PC-9 (cell line): ENCODE measurements at regions not wholly inside any gene's neighbourhood (a gene's known extent, or its start where the extent isn't known, plus 50 kb on each side); places are given as distances from the start of the nearest gene placed in this dataset.

Source experiments
- BruUV-seq: library from RNA; stranded (reverse); fragments of 400-500 nt; replicated peaks from 2 replicates; lab custom pipeline; 2021; lab: Mats Ljungman, UMichigan
- CTCF ChIA-PET: fragments of 300-600 bp; sonication (Branson Sonifier 250); formaldehyde crosslinking; loops from one replicate; lab custom pipeline; 2022; ENCODE audit warnings: antibody characterized with exemption; lab: Charles Lee
- POLR2A ChIA-PET: fragments of 300-600 bp; sonication (Branson Sonifier 250); formaldehyde crosslinking; loops from one replicate; lab custom pipeline; 2022; ENCODE audit warnings: antibody characterized with exemption; ENCODE audit not compliant: unreplicated experiment; lab: Charles Lee
- DNase-seq, 2 experiments: peaks; one replicate each; pipeline versions ENCODE4 v3.0.0 to v3.0.0-alpha.2; 2015 to 2022; ENCODE audit warnings: mixed read lengths in 1 of 2
- H2AFZ ChIP-seq: fragments of 200-600 bp; sonication (generic); 2 replicates; pipeline ENCODE4 v1.8.1; 2017; ENCODE audit warnings: antibody characterized with exemption
- H3F3A ChIP-seq: fragments of 200-600 bp; sonication (generic); 2 replicates; pipeline ENCODE4 v1.8.1; 2017; ENCODE audit warnings: antibody characterized with exemption, mild to moderate bottlenecking, low read depth; ENCODE audit not compliant: insufficient read depth
- H3K27ac ChIP-seq: fragments of 200-600 bp; sonication (generic); 2 replicates; pipeline ENCODE4 v1.6.1; 2016; ENCODE audit warnings: mixed run types
- H3K27me3 ChIP-seq: fragments of 200-600 bp; sonication (generic); 2 replicates; pipeline ENCODE4 v1.6.1; 2016; ENCODE audit warnings: low read depth, mixed run types; ENCODE audit not compliant: insufficient read depth
- H3K36me3 ChIP-seq: fragments of 200-600 bp; sonication (generic); 2 replicates; pipeline ENCODE4 v1.6.1; 2016; ENCODE audit warnings: low read depth, mixed run types
- H3K4me1 ChIP-seq: fragments of 200-600 bp; sonication (generic); replicated peaks from 2 replicates; pipeline ENCODE4 v1.6.1; 2016; ENCODE audit warnings: mixed run types; ENCODE audit not compliant: insufficient read depth
- H3K4me2 ChIP-seq: fragments of 200-600 bp; sonication (generic); 2 replicates; pipeline ENCODE4 v1.6.1; 2017; ENCODE audit warnings: mixed run types
- H3K4me3 ChIP-seq: fragments of 200-600 bp; sonication (generic); 2 replicates; pipeline ENCODE4 v1.6.1; 2016; ENCODE audit warnings: mixed run types
- H3K79me2 ChIP-seq: fragments of 200-600 bp; sonication (generic); 2 replicates; pipeline ENCODE4 v1.6.1; 2017; ENCODE audit warnings: low read depth, mixed run types
- H3K9me2 ChIP-seq: fragments of 200-600 bp; sonication (generic); 2 replicates; pipeline ENCODE4 v1.8.1; 2017; ENCODE audit warnings: mild to moderate bottlenecking; ENCODE audit not compliant: insufficient read depth
- H3K9me3 ChIP-seq: fragments of 200-600 bp; sonication (generic); 2 replicates; pipeline ENCODE4 v1.8.1; 2016; ENCODE audit warnings: low read depth; ENCODE audit not compliant: insufficient read depth
- H4K20me1 ChIP-seq: fragments of 200-600 bp; sonication (generic); 2 replicates; pipeline ENCODE4 v1.8.1; 2017; ENCODE audit not compliant: insufficient read depth
- EZH2 ChIP-seq: fragments of 200-600 bp; sonication (generic); IDR thresholded peaks from 2 replicates; pipeline ENCODE4 v1.8.0; 2017; ENCODE audit warnings: antibody characterized with exemption, low read depth
- intact Hi-C: fragments of 100-400 bp; cut with micrococcal nuclease; formaldehyde crosslinking; loops from one replicate; pipeline ENCODE4 v1.10.0; 2022; ENCODE audit not compliant: unreplicated experiment
- TF ChIP-seq, protein P1 (sequence below): fragments of 200-600 bp; sonication (generic); conservative IDR thresholded peaks from 2 replicates; pipeline ENCODE4 v1.6.1; 2017; ENCODE audit warnings: mixed run types, antibody characterized with exemption, mild to moderate bottlenecking, moderate library complexity

DNA sequence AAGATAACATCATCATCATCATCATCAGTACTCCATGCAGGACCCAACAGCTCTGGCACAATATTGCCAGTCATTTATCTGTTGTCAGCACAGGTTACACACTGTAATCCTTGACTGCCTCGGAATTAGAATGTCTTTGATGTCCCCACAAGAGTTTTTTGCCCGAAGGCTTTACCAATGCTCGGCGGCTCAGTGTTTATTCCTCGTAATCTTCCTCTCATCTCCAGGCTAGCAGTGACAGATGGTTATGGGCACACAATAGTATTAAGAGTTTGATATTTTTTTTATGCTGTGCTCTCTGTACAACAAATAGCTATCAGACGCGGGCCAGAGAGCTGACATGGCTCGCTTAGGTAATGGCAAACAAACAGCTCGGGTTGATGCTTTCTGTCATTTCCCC, 515.2 kb downstream of the ZEB2 start:
- H3K79me2 ChIP-seq = no peaks in the 10 kb centered on the region
- no peak for TF ChIP-seq EZH2
- TF ChIP-seq, protein P1, sequence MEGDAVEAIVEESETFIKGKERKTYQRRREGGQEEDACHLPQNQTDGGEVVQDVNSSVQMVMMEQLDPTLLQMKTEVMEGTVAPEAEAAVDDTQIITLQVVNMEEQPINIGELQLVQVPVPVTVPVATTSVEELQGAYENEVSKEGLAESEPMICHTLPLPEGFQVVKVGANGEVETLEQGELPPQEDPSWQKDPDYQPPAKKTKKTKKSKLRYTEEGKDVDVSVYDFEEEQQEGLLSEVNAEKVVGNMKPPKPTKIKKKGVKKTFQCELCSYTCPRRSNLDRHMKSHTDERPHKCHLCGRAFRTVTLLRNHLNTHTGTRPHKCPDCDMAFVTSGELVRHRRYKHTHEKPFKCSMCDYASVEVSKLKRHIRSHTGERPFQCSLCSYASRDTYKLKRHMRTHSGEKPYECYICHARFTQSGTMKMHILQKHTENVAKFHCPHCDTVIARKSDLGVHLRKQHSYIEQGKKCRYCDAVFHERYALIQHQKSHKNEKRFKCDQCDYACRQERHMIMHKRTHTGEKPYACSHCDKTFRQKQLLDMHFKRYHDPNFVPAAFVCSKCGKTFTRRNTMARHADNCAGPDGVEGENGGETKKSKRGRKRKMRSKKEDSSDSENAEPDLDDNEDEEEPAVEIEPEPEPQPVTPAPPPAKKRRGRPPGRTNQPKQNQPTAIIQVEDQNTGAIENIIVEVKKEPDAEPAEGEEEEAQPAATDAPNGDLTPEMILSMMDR = no peak
- DNase-seq = no peak
- no peaks in the 10 kb centered on the region for H3K27me3 ChIP-seq
- H3K36me3 ChIP-seq = no peaks in the 10 kb centered on the region
- ChIA-PET POLR2A (no interaction called here), CTCF (no interaction called here)
- no peaks in the 10 kb centered on the region for H3K4me1 ChIP-seq
- no peaks in the 10 kb centered on the region for H3K9me3 ChIP-seq
- H3K4me3 ChIP-seq = no peak overlapping the region
- H2AFZ ChIP-seq = no peak overlapping the region
- H3K9me2 ChIP-seq = no peaks in the 10 kb centered on the region
- intact Hi-C loops = no loop called here
- H4K20me1 ChIP-seq = no peaks in the 10 kb centered on the region
- H3K27ac ChIP-seq = no peak overlapping the region
- no peak overlapping the region for H3K4me2 ChIP-seq
- BruUV-seq = no TSS peak
- H3F3A ChIP-seq = no peaks in the 10 kb centered on the region

DNA sequence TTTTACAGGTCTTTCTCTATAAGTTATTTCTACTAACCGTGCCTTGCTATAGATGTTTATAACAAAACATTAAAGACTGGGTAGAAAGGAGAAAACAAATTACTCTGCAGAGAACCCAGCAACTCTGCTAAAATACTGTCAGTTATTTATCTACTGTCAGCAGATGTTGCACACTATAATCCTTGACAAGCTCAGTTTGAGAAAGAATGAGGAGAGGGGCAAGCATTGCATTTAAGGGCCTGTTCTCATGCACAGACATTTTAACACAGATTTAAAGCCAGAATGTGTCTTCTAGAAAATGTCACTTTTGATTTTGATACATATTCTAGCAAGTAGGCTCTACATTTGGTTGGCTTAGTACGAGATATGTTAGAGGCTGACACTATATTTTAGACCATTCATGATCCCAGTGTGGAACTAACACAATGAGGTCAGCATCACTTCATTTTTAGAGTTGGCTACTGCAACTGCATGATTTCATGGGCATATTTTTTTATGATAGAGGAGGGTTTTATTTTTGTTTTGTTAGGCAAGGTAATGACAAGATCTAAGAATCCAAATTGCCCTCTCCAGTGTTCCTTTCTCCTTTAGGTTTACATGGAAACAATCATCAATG, 516.4 kb downstream of the ZEB2 start:
- H3K4me1 ChIP-seq = no peaks in the 10 kb centered on the region
- no peaks in the 10 kb centered on the region for H3K9me3 ChIP-seq
- H3F3A ChIP-seq = no peaks in the 10 kb centered on the region
- no peak overlapping the region for H3K4me3 ChIP-seq
- H3K9me2 ChIP-seq = no peaks in the 10 kb centered on the region
- no peaks in the 10 kb centered on the region for H3K36me3 ChIP-seq
- no peaks in the 10 kb centered on the region for H4K20me1 ChIP-seq
- H3K27me3 ChIP-seq = no peaks in the 10 kb centered on the region
- ChIA-PET POLR2A (no interaction called here), CTCF (no interaction called here)
- no peak for DNase-seq
- H2AFZ ChIP-seq = no peak overlapping the region
- H3K27ac ChIP-seq = no peak overlapping the region
- H3K79me2 ChIP-seq = no peaks in the 10 kb centered on the region
- H3K4me2 ChIP-seq = no peak overlapping the region
- TF ChIP-seq, protein P1 = no peak
- no peak for TF ChIP-seq EZH2
- intact Hi-C loops = no loop called here
- BruUV-seq = no TSS peak

DNA sequence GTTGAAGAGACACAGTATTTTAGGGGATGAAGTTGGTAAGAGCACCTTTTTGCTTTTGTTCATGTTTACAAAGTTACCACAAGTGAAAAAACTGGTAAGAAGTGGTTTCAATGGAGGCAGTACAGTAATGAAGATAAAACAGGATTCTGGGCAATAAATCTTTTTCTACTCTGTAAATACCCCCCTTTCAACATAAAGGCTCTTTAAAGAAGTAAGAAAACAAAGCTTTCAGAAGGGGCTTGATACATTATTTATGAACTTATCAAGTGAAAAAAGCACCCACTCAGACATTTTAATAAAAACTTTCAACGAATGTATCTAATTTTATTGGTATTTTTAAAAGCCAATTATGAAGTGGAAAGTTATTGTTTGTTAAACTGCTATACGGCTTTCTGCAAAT, 522.9 kb downstream of the ZEB2 start:
- Histone ChIP-seq H3K36me3 (no peaks in the 10 kb centered on the region), H4K20me1 (no peaks in the 10 kb centered on the region), H3K4me1 (no peaks in the 10 kb centered on the region), H3K4me2 (no peak overlapping the region), H3K9me3 (no peaks in the 10 kb centered on the region), H3K27me3 (no peaks in the 10 kb centered on the region), H2AFZ (no peak overlapping the region), H3F3A (no peaks in the 10 kb centered on the region), H3K9me2 (no peaks in the 10 kb centered on the region), H3K79me2 (no peaks in the 10 kb centered on the region), H3K4me3 (no peak overlapping the region), H3K27ac (no peak overlapping the region)
- BruUV-seq = no TSS peak
- POLR2A ChIA-PET = no interaction called here
- DNase-seq = no peak
- CTCF ChIA-PET = no interaction called here
- TF ChIP-seq, protein P1 = no peak
- no peak for TF ChIP-seq EZH2
- intact Hi-C loops = no loop called here
